Ishikawa (cell line): ENCODE measurements at regions not wholly inside any gene's neighbourhood (a gene's known extent, or its start where the extent isn't known, plus 50 kb on each side); places are given as distances from the start of the nearest gene placed in this dataset.

Experiments
- CEBPB ChIP-seq: IDR thresholded peaks from 2 replicates; pipeline ENCODE4 v1.6.1; 2012
- CREB1 ChIP-seq: IDR thresholded peaks from 2 replicates; pipeline ENCODE4 v1.6.1; 2012; ENCODE audit warnings: low read depth
- EGR1 ChIP-seq: IDR thresholded peaks from 2 replicates; pipeline ENCODE4 v1.6.1; 2012
- EP300 ChIP-seq: IDR thresholded peaks from 2 replicates; pipeline ENCODE4 v1.6.1; 2012; ENCODE audit warnings: borderline replicate concordance
- FOXM1 ChIP-seq: IDR thresholded peaks from 2 replicates; pipeline ENCODE4 v1.6.1; 2012; ENCODE audit warnings: low read depth, borderline replicate concordance
- MAX ChIP-seq: IDR thresholded peaks from 2 replicates; pipeline ENCODE4 v1.6.1; 2012
- NFIC ChIP-seq: IDR thresholded peaks from 2 replicates; pipeline ENCODE4 v1.6.1; 2012
- RAD21 ChIP-seq: IDR thresholded peaks from 2 replicates; pipeline ENCODE4 v1.6.1; 2012; ENCODE audit warnings: low read depth
- TAF1 ChIP-seq: IDR thresholded peaks from 2 replicates; pipeline ENCODE4 v1.6.1; 2012; ENCODE audit warnings: low read depth, mild to moderate bottlenecking
- TCF12 ChIP-seq: IDR thresholded peaks from 2 replicates; pipeline ENCODE4 v1.6.1; 2012; ENCODE audit warnings: low read depth
- TEAD4 ChIP-seq: IDR thresholded peaks from 2 replicates; pipeline ENCODE4 v1.6.1; 2012
- USF1 ChIP-seq: IDR thresholded peaks from 2 replicates; pipeline ENCODE4 v1.6.1; 2012
- YY1 ChIP-seq: IDR thresholded peaks from 2 replicates; pipeline ENCODE4 v1.6.1; 2012; ENCODE audit warnings: low read depth
- ZBTB7A ChIP-seq: IDR thresholded peaks from 2 replicates; pipeline ENCODE4 v1.6.1; 2012; ENCODE audit warnings: low read depth
- TF ChIP-seq, protein P1 (sequence below): IDR thresholded peaks from 2 replicates; pipeline ENCODE4 v1.6.1; 2012; ENCODE audit warnings: low read depth, mild to moderate bottlenecking

GRCh38 chr13:107730813-107731212 is 484.5 kb downstream of the LIG4 start:
- TF ChIP-seq CEBPB, result no peak
- TF ChIP-seq EGR1, result no peak
- TF ChIP-seq YY1, result no peak
- TF ChIP-seq FOXM1, result no peak
- TF ChIP-seq TAF1, result no peak
- no peak for TF ChIP-seq CREB1
- TF ChIP-seq MAX, result no peak
- no peak for TF ChIP-seq EP300
- no peak for TF ChIP-seq TCF12

GRCh38 chr13:107721125-107721869 is 494.0 kb downstream of the LIG4 start:
- no peak for TF ChIP-seq TEAD4
- no peak for TF ChIP-seq CREB1
- TF ChIP-seq NFIC, result no peak
- no peak for TF ChIP-seq EGR1
- TF ChIP-seq ZBTB7A, result no peak
- TF ChIP-seq FOXM1, result no peak
- TF ChIP-seq RAD21, result no peak
- TF ChIP-seq USF1, result no peak
- TF ChIP-seq, protein P1, sequence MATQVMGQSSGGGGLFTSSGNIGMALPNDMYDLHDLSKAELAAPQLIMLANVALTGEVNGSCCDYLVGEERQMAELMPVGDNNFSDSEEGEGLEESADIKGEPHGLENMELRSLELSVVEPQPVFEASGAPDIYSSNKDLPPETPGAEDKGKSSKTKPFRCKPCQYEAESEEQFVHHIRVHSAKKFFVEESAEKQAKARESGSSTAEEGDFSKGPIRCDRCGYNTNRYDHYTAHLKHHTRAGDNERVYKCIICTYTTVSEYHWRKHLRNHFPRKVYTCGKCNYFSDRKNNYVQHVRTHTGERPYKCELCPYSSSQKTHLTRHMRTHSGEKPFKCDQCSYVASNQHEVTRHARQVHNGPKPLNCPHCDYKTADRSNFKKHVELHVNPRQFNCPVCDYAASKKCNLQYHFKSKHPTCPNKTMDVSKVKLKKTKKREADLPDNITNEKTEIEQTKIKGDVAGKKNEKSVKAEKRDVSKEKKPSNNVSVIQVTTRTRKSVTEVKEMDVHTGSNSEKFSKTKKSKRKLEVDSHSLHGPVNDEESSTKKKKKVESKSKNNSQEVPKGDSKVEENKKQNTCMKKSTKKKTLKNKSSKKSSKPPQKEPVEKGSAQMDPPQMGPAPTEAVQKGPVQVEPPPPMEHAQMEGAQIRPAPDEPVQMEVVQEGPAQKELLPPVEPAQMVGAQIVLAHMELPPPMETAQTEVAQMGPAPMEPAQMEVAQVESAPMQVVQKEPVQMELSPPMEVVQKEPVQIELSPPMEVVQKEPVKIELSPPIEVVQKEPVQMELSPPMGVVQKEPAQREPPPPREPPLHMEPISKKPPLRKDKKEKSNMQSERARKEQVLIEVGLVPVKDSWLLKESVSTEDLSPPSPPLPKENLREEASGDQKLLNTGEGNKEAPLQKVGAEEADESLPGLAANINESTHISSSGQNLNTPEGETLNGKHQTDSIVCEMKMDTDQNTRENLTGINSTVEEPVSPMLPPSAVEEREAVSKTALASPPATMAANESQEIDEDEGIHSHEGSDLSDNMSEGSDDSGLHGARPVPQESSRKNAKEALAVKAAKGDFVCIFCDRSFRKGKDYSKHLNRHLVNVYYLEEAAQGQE, result no peak
- TF ChIP-seq CEBPB, result no peak
- TF ChIP-seq TCF12, result no peak

- TF ChIP-seq CREB1, result no peak
These were observed 498.6 kb downstream of the LIG4 start for GRCh38 chr13:107716741-107717140.

GRCh38 chr13:107716241-107716640 is 499.1 kb downstream of the LIG4 start:
- TF ChIP-seq, protein P1, result no peak
- TF ChIP-seq ZBTB7A (no peak), MAX (no peak), YY1 (no peak), CEBPB (no peak), TCF12 (no peak), NFIC (no peak), TAF1 (no peak), CREB1 (no peak), EGR1 (no peak), TEAD4 (no peak), USF1 (no peak), RAD21 (no peak), EP300 (no peak)

DNA sequence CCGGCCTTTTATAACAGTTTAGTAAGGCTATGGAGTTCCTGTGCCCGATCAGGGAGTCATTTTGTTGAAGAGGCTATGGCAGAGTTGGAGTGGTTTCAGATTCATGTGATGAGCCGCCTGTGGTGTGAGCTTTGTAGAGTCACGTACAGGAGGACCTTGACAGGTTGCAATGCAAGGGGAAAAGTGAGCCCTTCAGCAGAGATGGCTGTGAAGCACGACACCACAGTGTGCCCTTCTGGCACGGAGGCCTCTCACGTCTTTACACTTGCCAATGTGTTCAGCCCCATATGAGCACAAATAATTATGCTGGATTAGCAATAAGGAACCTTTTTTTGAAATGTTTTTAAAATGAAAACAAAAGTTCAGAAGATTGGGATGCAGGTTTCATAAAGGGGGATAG is 499.8 kb downstream of the LIG4 start:
- no peak for TF ChIP-seq TEAD4
- no peak for TF ChIP-seq RAD21
- no peak for TF ChIP-seq ZBTB7A
- TF ChIP-seq YY1, result no peak
- no peak for TF ChIP-seq FOXM1
- TF ChIP-seq, protein P1, result no peak
- TF ChIP-seq TAF1, result no peak
- TF ChIP-seq TCF12, result no peak
- TF ChIP-seq CREB1, result no peak
- TF ChIP-seq MAX, result no peak
- no peak for TF ChIP-seq EP300
- TF ChIP-seq CEBPB, result no peak
- no peak for TF ChIP-seq USF1
- no peak for TF ChIP-seq EGR1
- no peak for TF ChIP-seq NFIC
